AG09319 (cell line): ENCODE measurements at regions not wholly inside any gene's neighbourhood (a gene's known extent, or its start where the extent isn't known, plus 50 kb on each side); places are given as distances from the start of the nearest gene placed in this dataset.
"Not testable (repeated sequence)": the region's sequence is repeated elsewhere in the genome, so short reads cannot be mapped to it uniquely, and the experiment has no call there.

Source experiments
- DNase-seq: peaks from one replicate; pipeline ENCODE4 v3.0.0-alpha.2; 2010; ENCODE audit warnings: low read depth; ENCODE audit errors: extremely low read depth
- CTCF ChIP-seq: IDR thresholded peaks from 2 replicates; pipeline ENCODE4 v1.5.1; 2011; ENCODE audit warnings: low read depth, mild to moderate bottlenecking, inconsistent platforms, low read length, moderate library complexity

GRCh38 chr9:73095425-73095824 is 56.2 kb upstream of the ANXA1 start:
- DNase-seq, result no peak
- TF ChIP-seq CTCF, result no peak

GRCh38 chr9:73093740-73094379 is 57.8 kb upstream of the ANXA1 start:
- no peak for TF ChIP-seq CTCF
- no peak for DNase-seq

GRCh38 chr9:73093016-73093739 is 58.5 kb upstream of the ANXA1 start:
- no peak for DNase-seq
- TF ChIP-seq CTCF, result no peak

GRCh38 chr9:73091909-73092308 is 59.8 kb upstream of the ANXA1 start:
- TF ChIP-seq CTCF, result no peak
- DNase-seq, result no peak

- no peak for DNase-seq
- no peak for TF ChIP-seq CTCF
Measured at GRCh38 chr9:73090214-73090613, 61.5 kb upstream of the ANXA1 start.

- DNase-seq, result no peak
- TF ChIP-seq CTCF, result no peak
Measured at GRCh38 chr9:73089304-73089985, 62.2 kb upstream of the ANXA1 start.

GRCh38 chr9:73087876-73088275 is 63.8 kb upstream of the ANXA1 start:
- DNase-seq, result not testable (repeated sequence)
